Stimulated activated CD4-positive, alpha-beta T cell treated with anti-CD3 and anti-CD28 coated beads, Interleukin-15, amount 100 ng/mL, for 24 hours (primary cell): ENCODE measurements at regions not wholly inside any gene's neighbourhood (a gene's known extent, or its start where the extent isn't known, plus 50 kb on each side); places are given as distances from the start of the nearest gene placed in this dataset.
A peak's percentile ranks its signal among the peaks of the same experiment; 100 is the strongest.
"Not testable (repeated sequence)": the region's sequence is repeated elsewhere in the genome, so short reads cannot be mapped to it uniquely, and the experiment has no call there.

Source experiments
- DNase-seq: peaks from one replicate; pipeline ENCODE4 v3.0.0-alpha.2; 2020

DNA sequence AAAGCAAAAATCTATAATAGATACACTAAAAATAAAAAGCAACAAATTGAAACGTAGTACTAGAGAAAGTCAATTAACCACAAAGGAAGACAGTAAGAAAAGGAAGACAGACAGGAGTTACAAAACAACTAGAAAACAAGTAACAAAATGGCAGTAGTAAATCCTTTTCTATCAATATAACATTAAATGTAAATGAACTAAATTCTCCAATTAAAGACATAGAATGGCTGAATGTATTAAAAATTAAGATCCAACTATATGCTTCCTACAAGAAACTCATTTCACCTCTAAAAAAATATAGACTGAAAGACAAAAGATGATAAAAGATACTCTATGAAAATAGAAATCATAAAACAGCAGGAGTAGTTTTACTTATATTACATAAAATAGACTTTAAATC lies 79.1 kb downstream of the CTH start:
- DNase-seq, result no peak

DNA sequence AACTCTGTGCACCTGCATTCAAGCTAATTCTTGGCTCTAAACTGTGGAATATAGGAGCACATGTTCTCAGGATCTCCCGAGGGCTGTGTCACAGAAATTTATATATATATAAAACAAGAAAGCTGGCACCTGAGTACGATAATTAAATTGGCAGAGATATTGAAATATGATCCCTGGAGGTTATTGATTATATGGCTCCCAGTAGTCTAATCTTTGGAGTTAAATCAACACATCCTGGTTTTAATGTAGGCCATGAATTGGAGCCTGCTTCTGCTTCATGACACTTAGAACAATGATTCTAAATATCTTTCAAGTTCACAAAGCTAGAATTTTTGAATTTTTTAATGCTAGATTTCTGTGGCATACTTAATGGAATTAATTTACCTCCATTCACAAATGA lies 84.3 kb downstream of the CTH start:
- DNase-seq, result no peak

DNA sequence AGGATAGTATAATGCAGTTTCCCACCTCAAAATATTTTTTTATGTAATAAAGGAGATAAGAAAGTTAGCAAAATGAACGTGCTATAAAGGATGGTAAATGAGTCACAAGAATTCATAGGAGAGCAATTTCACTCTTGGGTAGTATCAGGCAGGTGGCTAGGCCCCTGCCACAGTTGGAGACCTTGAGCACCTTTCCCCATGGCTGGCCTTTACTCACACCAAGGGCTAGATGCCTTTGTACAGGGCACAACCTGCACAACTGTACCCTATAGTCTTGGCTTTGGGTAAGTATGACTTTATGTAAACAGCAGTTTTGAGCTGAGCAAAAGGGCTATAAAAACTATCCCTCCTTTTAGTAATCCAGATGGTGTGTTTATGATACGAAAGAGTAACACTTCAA lies 85.1 kb downstream of the CTH start:
- DNase-seq, result no peak

DNA sequence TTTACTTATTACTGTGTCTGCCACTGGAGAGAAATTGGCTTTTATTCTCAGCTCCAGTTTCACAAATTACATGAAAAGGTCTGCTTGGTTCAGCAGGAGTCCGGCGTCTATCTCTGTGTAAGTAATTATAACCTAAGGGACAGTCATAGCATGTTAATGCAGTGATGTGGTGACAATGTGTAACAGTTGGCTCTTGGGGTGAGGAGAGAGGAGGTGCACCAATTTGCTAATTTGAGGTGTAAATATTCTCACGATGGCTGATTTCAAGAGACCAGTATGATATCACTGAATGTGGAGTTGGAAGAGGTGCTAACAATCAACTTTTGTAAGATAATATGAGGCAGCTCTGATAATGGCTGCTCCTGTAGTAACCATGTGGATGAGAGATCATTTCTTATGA lies 86.1 kb downstream of the CTH start:
- no peak for DNase-seq

DNA sequence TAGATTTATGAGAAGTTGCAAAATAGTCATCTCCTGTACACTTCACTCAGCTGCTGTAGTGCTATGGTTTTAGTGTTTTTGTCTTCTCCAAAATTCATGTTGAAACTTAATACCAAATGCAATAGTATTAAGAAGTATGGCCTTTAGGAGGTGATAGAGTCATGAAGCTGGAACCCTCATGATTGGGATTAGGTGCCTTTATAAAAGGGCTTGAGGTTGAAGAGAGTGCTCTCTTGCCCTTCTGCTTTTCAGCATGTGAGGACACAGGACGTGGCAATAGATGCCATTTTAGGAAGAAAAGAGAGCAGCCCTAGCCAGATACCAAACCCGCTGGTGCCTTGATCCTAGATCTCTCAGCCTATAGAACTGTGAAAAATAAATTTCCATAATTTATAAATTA lies 87.6 kb downstream of the CTH start:
- DNase-seq, result no peak

DNA sequence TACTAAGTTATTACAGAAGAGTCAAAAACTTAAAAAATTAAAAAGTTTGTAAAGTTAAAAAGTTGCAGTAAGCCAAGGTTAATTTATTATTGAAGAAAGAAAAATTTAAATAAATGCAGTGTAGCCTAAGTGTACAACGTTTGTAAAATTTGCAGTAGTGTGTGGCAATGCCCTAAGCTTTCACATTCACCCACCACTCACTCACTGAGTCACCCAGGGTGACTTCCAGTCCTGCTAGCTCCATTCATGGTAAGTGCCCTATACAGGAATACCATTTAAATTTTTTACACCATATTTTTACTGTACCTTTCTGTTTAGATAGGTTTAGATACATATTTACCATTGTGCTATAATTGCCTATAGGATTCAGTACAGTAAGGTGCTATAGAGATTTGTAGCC lies 88.6 kb downstream of the CTH start:
- DNase-seq, result no peak

DNA sequence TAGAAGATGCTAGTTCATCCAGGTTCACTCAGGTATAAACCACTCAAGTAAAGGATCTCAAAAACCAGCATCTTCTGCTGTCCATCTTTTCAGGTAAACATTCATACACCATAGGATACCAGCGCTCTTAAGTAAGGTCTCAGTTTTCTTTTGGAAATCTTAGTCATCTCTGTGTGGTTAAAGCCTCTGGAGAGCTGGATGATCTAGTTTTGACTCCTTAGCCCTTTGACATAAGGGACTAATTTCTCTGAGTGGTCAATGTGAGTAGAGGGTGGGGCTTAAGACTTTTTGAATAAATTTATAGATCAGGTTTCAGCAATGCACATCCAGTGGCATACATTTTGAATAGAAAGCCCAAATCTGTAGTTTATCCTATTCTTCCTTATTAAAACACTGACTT lies 92.3 kb downstream of the CTH start:
- DNase-seq, result no peak

GRCh38 chr1:70504176-70504820 lies 93.2 kb downstream of the CTH start:
- peak; percentile 4 for DNase-seq

- no peak for DNase-seq
Observed at GRCh38 chr1:70504821-70505193, 93.7 kb downstream of the CTH start.

GRCh38 chr1:70507991-70508390 lies 96.9 kb downstream of the CTH start:
- DNase-seq, result not testable (repeated sequence)

DNA sequence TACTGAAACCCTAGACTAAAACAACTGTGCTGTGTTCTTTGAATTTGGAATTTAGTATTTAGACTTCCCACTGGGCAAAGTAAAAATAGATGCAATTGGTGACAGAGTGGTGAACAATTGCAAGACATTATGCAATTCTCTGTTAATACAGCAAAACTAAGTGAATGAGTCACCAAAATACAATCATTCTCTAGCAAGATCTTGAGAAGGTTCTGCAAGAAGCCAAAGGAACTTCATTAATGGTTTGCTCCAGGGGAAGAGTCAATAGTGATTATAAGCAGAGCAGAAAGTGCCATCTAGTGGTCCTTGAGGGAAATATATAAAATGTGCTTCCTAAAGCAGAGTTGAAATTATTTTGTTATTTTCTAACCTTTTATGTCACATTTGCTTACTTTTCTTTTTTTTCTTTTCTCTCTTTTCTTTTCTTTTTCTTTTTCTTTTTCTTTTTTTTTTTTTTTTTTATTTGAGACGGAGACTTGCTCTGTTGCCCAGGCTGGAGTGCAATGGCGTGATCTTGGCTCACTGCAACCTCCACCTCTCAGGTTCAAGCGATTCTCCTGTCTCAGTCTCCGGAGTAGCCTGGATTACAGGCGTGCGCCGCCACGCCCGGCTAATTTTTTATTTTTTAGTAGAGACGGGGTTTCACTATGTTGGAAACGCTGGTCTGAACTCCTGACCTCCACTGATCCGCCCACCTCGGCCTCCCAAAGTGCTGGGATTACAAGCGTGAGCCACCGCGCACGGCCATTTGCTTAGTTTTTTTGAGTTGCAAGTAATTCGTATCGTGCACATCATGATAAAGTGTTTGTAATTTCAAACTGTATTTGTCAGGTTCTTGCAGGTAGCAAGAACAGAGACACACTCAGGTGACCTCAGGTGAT lies 99.2 kb downstream of the CTH start:
- no peak for DNase-seq

GRCh38 chr1:70517444-70517843 lies 106.4 kb downstream of the CTH start:
- no peak for DNase-seq

GRCh38 chr1:70518106-70518505 lies 107.0 kb downstream of the CTH start:
- no peak for DNase-seq

DNA sequence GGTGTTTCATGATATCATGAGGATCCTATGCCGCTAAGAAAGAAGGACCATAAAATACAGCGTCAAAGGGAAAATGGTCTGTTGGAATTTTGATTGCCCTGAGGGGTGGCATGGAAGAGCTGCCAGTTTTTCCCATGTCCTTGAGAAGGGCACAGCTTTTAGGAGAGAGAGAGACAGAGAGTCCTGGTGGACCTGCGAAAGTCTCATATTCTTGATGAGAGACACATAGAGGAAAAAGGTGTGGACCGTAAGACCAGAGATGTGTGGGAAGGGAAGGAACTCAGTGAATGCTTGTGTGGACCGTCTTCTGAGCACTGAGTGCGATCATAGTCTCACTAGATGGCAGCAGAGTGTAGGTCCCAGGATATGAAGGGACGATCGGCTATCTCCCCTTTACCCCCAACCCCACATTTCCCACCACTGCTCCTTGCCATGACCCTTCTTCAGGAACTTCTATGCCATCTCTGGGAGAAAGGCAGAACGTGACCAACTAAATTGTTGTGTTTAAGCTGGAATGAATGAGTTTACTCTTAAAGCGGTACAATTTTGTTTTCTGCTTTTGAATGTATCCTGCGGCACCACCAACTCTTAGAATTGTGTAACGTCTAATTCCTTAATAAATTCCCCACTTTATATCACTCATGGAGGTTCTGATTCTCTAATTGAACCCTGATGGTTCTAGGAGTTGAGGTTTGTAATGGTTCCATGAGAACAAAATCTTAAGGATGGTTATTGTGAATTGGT lies 117.7 kb downstream of the CTH start:
- DNase-seq, result peak; percentile 11

DNA sequence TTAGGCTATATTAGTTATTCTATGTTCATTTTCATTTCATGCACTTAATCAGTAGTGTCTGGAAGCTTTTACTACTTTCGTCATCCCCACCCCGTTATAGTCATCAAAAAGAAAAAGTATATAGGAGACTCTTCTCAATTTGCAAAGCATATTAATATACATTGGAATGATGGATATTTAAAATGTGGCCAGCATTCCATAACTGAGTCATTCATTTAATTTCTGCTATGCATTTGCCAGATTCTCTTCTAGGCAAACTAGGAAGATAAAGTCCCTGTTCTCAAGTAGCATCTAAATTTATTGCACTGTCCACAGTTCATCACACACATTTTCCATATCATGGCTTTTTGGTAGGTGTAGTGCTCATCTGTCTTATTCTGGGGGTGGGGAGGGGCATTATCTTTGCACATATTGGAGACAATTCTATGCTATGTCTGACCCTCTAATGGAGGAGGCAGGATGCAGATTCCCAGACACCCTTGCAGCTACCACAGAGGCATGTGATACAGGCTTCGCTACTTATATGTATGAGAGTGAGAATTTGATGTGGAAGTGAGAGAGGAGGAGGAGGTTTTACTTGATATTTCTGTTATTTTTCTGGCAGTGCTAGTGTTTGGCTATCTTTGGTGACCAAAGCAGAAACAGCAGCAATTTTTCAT lies 125.8 kb downstream of the CTH start:
- no peak for DNase-seq

- DNase-seq, result no peak
Observed at GRCh38 chr1:70537788-70538187, 126.7 kb downstream of the CTH start.

DNA sequence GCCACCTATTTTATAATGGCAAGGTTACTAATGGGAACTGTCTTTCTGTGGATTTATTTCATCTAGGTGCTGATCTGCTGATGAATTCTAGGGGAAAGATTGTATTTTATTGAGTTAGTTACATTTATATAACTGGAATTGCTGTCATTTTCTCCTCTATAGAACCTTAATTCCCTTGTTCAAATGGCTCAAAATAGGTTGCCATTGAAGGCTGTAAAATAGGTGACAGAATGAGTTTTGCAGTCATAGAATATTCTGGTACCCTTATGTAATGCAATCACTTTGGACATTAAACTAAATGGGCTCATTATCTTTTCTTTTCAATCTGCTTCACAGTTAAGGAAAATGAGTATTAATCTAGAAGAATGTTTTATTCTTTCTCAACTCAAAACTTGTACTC lies 131.0 kb downstream of the CTH start:
- no peak for DNase-seq

DNA sequence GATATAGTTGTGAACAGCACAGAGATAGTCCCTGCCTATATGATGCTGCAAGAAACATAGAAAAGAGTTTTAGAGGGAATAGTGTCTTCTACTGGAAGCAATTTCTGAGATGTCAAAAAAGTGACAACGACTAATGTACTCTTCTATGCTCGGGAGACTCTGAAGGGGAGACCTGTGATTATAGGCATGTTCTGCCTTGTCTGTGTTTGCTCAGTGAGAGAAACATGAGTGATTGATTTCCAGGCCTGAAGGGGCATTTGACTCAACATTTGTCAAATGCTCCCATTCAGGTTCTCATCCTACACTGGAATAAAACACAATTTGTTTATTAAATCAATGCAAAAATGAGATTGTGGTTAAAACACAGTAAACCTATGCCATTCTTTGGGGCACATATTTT lies 131.8 kb downstream of the CTH start:
- DNase-seq, result no peak

DNA sequence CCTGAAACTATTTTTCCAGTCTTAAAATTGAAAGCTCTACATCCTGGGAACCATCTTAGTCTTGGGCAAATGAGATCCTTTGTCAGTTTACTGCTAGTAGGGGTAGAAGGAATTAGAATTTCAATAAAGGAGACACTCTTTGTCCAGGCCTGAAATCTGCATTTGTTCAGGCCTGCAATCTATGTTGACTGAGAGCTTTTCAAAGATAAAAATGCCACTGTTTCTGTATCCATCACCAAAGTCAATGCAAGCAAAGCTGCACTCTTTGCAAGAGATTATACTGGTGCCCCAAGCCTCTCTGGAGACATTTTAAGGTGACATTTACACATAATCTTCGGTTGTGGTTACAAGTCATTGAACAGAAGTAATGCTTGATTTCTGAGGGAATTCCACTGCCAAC lies 135.7 kb downstream of the CTH start:
- DNase-seq, result no peak

- no peak for DNase-seq
Observed at GRCh38 chr1:70552662-70553566, 141.8 kb downstream of the CTH start.

DNA sequence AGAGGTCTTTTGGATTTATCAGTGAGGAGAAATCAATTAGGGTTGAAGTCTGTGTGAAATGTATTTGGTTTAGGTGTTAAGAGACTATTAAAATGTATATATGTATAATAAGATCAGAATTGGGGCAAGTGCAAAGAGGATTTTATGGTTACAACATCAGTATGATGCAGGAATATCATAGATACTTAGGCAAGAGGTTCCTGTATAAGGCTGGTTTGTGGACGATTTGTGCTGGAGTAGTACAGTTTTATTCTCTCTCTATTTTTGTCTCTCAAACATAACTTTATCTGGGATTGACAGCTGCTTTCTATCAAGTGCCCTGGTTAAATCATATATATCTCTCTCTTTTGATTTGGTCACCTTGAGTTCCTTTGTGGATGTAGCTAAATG lies 142.5 kb downstream of the CTH start:
- no peak for DNase-seq

DNA sequence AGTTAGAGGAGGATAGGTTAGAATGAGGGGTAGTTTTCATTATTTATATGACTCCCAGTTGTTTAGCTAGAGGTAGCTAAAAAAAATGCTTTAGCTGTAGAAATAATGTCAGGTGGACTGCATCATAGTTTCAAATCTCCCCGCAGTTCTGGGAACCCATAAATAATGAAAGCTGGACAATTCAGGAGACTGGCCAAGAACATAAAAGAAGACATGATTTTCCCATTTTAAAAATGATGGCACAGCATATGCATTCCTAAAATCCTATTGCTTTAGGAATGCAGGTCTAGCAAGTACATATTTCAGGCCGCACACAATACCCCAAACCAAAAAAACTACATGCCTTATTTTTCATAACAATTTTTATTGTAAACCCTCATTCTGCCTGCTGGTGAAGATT lies 143.3 kb downstream of the CTH start:
- DNase-seq, result no peak
